H9 (cell line): ENCODE measurements at regions not wholly inside any gene's neighbourhood (a gene's known extent, or its start where the extent isn't known, plus 50 kb on each side); places are given as distances from the start of the nearest gene placed in this dataset.

ENCODE experiments used
- DNase-seq: peaks from one replicate; pipeline ENCODE4 v3.0.0-alpha.2; 2017
- H2AFZ ChIP-seq: one replicate; pipeline ENCODE4 v1.6.1; 2013; ENCODE audit warnings: mild to moderate bottlenecking, low read length, control low read depth, moderate library complexity
- H2AK5ac ChIP-seq: 2 replicates; pipeline ENCODE4 v1.6.1; 2013; ENCODE audit warnings: low read length, control low read depth, mixed read lengths; ENCODE audit not compliant: insufficient read length
- H2BK120ac ChIP-seq: one replicate; pipeline ENCODE4 v1.6.1; 2013; ENCODE audit warnings: low read depth, mild to moderate bottlenecking, low read length, control low read depth, inconsistent platforms; ENCODE audit not compliant: poor library complexity, severe bottlenecking
- H2BK12ac ChIP-seq: 2 replicates; pipeline ENCODE4 v1.6.1; 2013; ENCODE audit warnings: low read length, control low read depth, mixed read lengths, low read depth; ENCODE audit not compliant: insufficient read length
- H2BK15ac ChIP-seq: 2 replicates; pipeline ENCODE4 v1.6.1; 2013; ENCODE audit warnings: low read depth, low read length, control low read depth
- H2BK20ac ChIP-seq: one replicate; pipeline ENCODE4 v1.6.1; 2013; ENCODE audit warnings: low read depth, mild to moderate bottlenecking, low read length, control low read depth, inconsistent platforms; ENCODE audit not compliant: poor library complexity, severe bottlenecking
- H2BK5ac ChIP-seq: 2 replicates; pipeline ENCODE4 v1.6.1; 2013; ENCODE audit warnings: low read length, control low read depth, mixed read lengths; ENCODE audit not compliant: insufficient read length
- H3K14ac ChIP-seq: 2 replicates; pipeline ENCODE4 v1.6.1; 2013; ENCODE audit warnings: low read length, control low read depth; ENCODE audit not compliant: insufficient read depth
- H3K18ac ChIP-seq: 2 replicates; pipeline ENCODE4 v1.6.1; 2013; ENCODE audit warnings: low read depth, mild to moderate bottlenecking, mixed read lengths, low read length, control low read depth; ENCODE audit not compliant: insufficient read length
- H3K23ac ChIP-seq: 2 replicates; pipeline ENCODE4 v1.6.1; 2013; ENCODE audit warnings: low read length, control low read depth, mixed read lengths, low read depth; ENCODE audit not compliant: insufficient read length
- H3K23me2 ChIP-seq: 2 replicates; pipeline ENCODE4 v1.6.1; 2013; ENCODE audit warnings: low read depth, mild to moderate bottlenecking, mixed read lengths, low read length, control low read depth; ENCODE audit not compliant: insufficient read length, poor library complexity, severe bottlenecking
- H3K27ac ChIP-seq: 2 replicates; pipeline ENCODE4 v1.5.1; 2013; ENCODE audit warnings: low read length, control low read depth, mixed read lengths, low read depth; ENCODE audit not compliant: insufficient read length
- H3K27me3 ChIP-seq: 2 replicates; pipeline ENCODE4 v1.6.1; 2013; ENCODE audit warnings: low read length, control low read depth, inconsistent platforms; ENCODE audit not compliant: insufficient read depth
- H3K4ac ChIP-seq: 2 replicates; pipeline ENCODE4 v1.6.1; 2013; ENCODE audit warnings: low read depth, mild to moderate bottlenecking, control low read depth, inconsistent platforms, low read length, moderate library complexity
- H3K4me1 ChIP-seq: 2 replicates; pipeline ENCODE4 v1.6.1; 2013; ENCODE audit warnings: low read length, control low read depth, inconsistent platforms; ENCODE audit not compliant: insufficient read depth
- H3K4me2 ChIP-seq: 2 replicates; pipeline ENCODE4 v1.6.1; 2013; ENCODE audit warnings: low read length, control low read depth, mixed read lengths; ENCODE audit not compliant: insufficient read length, insufficient read depth
- H3K56ac ChIP-seq: 2 replicates; pipeline ENCODE4 v1.6.1; 2013; ENCODE audit warnings: low read depth, mild to moderate bottlenecking, mixed read lengths, low read length, control low read depth; ENCODE audit not compliant: insufficient read length
- H3K79me1 ChIP-seq: 2 replicates; pipeline ENCODE4 v1.6.1; 2013; ENCODE audit warnings: low read depth, mild to moderate bottlenecking, moderate library complexity, low read length, control low read depth, inconsistent platforms; ENCODE audit not compliant: insufficient read depth, poor library complexity, severe bottlenecking
- H3K79me2 ChIP-seq: 2 replicates; pipeline ENCODE4 v1.6.1; 2013; ENCODE audit warnings: low read length, control low read depth, inconsistent platforms; ENCODE audit not compliant: insufficient read depth
- H3K9ac ChIP-seq: 2 replicates; pipeline ENCODE4 v1.6.1; 2013; ENCODE audit warnings: low read length, control low read depth, mixed read lengths; ENCODE audit not compliant: insufficient read length; ENCODE audit errors: extremely low read depth
- H3K9me3 ChIP-seq: one replicate; pipeline ENCODE4 v1.6.1; 2013; ENCODE audit warnings: low read depth, low read length, inconsistent platforms; ENCODE audit not compliant: control insufficient read depth
- H3T11ph ChIP-seq: one replicate; pipeline ENCODE4 v1.6.1; 2013; ENCODE audit warnings: mild to moderate bottlenecking, low read length, control low read depth, inconsistent platforms
- H4K20me1 ChIP-seq: one replicate; pipeline ENCODE4 v1.6.1; 2013; ENCODE audit not compliant: control insufficient read depth, insufficient read length, insufficient read depth
- H4K5ac ChIP-seq: 2 replicates; pipeline ENCODE4 v1.6.1; 2013; ENCODE audit warnings: low read depth, mild to moderate bottlenecking, mixed read lengths, low read length, control low read depth; ENCODE audit not compliant: insufficient read length
- H4K8ac ChIP-seq: replicated peaks from 2 replicates; pipeline ENCODE4 v1.6.1; 2013; ENCODE audit warnings: low read length, control low read depth, mixed read lengths, low read depth; ENCODE audit not compliant: insufficient read length
- H4K91ac ChIP-seq: 2 replicates; pipeline ENCODE4 v1.6.1; 2013; ENCODE audit warnings: low read depth, mild to moderate bottlenecking, moderate library complexity, mixed read lengths, low read length, control low read depth; ENCODE audit not compliant: insufficient read length
- H3K27ac Mint-ChIP-seq, 3 experiments: 2 replicates in 2 of 3; 3 replicates in 1 of 3; pipeline ENCODE4 v1.8.0; 2020 to 2021; ENCODE audit warnings: mixed read lengths in 3 of 3, mild to moderate bottlenecking in 1 of 3, moderate library complexity in 1 of 3
- H3K27me3 Mint-ChIP-seq: 2 replicates; pipeline ENCODE4 v1.8.0; 2021; ENCODE audit warnings: low read depth, mild to moderate bottlenecking, moderate library complexity, mixed read lengths
- H3K36me3 Mint-ChIP-seq, 3 experiments: 2 replicates in 2 of 3; 3 replicates in 1 of 3; pipeline ENCODE4 v1.8.0; 2020 to 2021; ENCODE audit warnings: low read depth in 3 of 3, mixed read lengths in 3 of 3; ENCODE audit not compliant: insufficient read depth in 1 of 3
- H3K4me1 Mint-ChIP-seq, 2 experiments: 2 replicates each; pipeline ENCODE4 v1.8.0; 2020; ENCODE audit warnings: mixed read lengths in 2 of 2
- H3K4me3 Mint-ChIP-seq, 2 experiments: 2 replicates in 1 of 2; 3 replicates in 1 of 2; pipeline ENCODE4 v1.8.0; 2020 to 2021; ENCODE audit warnings: mild to moderate bottlenecking in 2 of 2, mixed read lengths in 2 of 2, moderate library complexity in 1 of 2
- H3K9me3 Mint-ChIP-seq, 2 experiments: 2 replicates in 1 of 2; 3 replicates in 1 of 2; pipeline ENCODE4 v1.8.0; 2020; ENCODE audit warnings: mild to moderate bottlenecking in 2 of 2, mixed read lengths in 2 of 2, moderate library complexity in 1 of 2
- WGBS: extraction: QIAGEN DNeasy Blood & Tissue Kit; methylation state at CpG from one replicate; pipeline ENCODE4 v1.1.7; 2013; ENCODE audit warnings: missing lambda C conversion rate, low lambda C conversion rate, mixed read lengths; ENCODE audit not compliant: insufficient read length; ENCODE audit errors: extremely low coverage; 5-methylcytosine and 5-hydroxymethylcytosine counted together
- TF ChIP-seq, protein P1 (sequence below): fragments of 200-600 bp; sonication (generic); conservative IDR thresholded peaks from 3 replicates; pipeline ENCODE4 v1.8.0; 2021; ENCODE audit warnings: antibody characterized with exemption, mild to moderate bottlenecking

DNA sequence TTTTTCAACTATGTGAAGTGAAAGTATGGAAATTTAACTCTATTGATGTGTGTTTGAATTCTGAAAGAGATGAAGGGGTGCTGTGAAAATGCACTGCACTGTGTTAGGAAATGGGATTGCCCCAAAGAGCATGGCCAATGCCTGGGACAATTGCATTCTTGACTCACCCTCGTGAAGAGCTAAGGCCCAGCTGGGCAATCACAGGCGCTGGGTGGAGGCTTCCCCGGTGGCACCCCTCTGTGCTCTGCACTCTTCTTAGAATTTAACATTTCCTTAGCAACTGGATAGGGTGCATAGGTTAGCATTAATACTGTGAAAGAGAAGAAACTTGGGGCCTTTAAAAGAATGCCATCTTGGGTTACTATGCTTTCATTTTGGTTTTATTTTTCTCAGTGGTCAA, 179.9 kb upstream of the GOLIM4 start:
- Histone ChIP-seq H3K14ac (no peak overlapping the region), H3K4me1 (peaks cover 10% of the 10 kb centered on the region), H3K23me2 (no peaks in the 10 kb centered on the region), H4K91ac (no peak overlapping the region), H2BK5ac (no peak overlapping the region), H2BK15ac (no peak overlapping the region), H3K79me1 (no peaks in the 10 kb centered on the region), H3K23ac (no peak overlapping the region), H3K4me2 (no peak overlapping the region), H3T11ph (no peak overlapping the region), H2BK12ac (no peak overlapping the region), H3K27ac (no peak overlapping the region), H4K5ac (no peak overlapping the region), H3K27me3 (no peaks in the 10 kb centered on the region), H3K4ac (no peak overlapping the region), H2BK120ac (no peak overlapping the region), H3K9ac (no peak overlapping the region), H4K20me1 (no peaks in the 10 kb centered on the region), H3K79me2 (no peaks in the 10 kb centered on the region), H2BK20ac (no peak overlapping the region), H3K56ac (no peak overlapping the region), H4K8ac (no peak overlapping the region), H2AK5ac (no peak overlapping the region), H3K18ac (no peak overlapping the region), H2AFZ (no peak overlapping the region), H3K9me3 (no peaks in the 10 kb centered on the region)
- Mint-ChIP-seq H3K9me3 (peaks cover 0 to 20% of the 10 kb centered on the region in 2 experiments; a peak in 3 of 5 replicates), H3K36me3 (peaks cover 0 to 19% (median 6%) of the 10 kb centered on the region in 3 experiments; a peak in 5 of 7 replicates), H3K27me3 (peaks cover 6% of the 10 kb centered on the region), H3K27ac (0 out of 7 replicates have a peak overlapping the region, but pooled peaks of 1 of the 3 experiments have one; percentile 34), H3K4me1 (peaks cover 32 to 34% of the 10 kb centered on the region in 2 experiments), H3K4me3 (no peak overlapping the region)
- DNase-seq: peak; percentile 32
- no CpG with 5 or more reads among the region's 3 CpGs for WGBS
- TF ChIP-seq, protein P1, sequence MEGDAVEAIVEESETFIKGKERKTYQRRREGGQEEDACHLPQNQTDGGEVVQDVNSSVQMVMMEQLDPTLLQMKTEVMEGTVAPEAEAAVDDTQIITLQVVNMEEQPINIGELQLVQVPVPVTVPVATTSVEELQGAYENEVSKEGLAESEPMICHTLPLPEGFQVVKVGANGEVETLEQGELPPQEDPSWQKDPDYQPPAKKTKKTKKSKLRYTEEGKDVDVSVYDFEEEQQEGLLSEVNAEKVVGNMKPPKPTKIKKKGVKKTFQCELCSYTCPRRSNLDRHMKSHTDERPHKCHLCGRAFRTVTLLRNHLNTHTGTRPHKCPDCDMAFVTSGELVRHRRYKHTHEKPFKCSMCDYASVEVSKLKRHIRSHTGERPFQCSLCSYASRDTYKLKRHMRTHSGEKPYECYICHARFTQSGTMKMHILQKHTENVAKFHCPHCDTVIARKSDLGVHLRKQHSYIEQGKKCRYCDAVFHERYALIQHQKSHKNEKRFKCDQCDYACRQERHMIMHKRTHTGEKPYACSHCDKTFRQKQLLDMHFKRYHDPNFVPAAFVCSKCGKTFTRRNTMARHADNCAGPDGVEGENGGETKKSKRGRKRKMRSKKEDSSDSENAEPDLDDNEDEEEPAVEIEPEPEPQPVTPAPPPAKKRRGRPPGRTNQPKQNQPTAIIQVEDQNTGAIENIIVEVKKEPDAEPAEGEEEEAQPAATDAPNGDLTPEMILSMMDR: no peak
